WERI-Rb-1 (cell line): ENCODE measurements at regions not wholly inside any gene's neighbourhood (a gene's known extent, or its start where the extent isn't known, plus 50 kb on each side); places are given as distances from the start of the nearest gene placed in this dataset.

Source experiments
- DNase-seq: peaks from one replicate; pipeline ENCODE4 v3.0.0-alpha.2; 2020
- H3K27ac ChIP-seq: fragments of 250-450 bp; sonication (Bioruptor Pico); 2 replicates; pipeline ENCODE4 v1.5.1; 2020; ENCODE audit warnings: mild to moderate bottlenecking, moderate library complexity
- H3K27me3 ChIP-seq: fragments of 250-450 bp; sonication (Bioruptor Pico); 2 replicates; pipeline ENCODE4 v1.5.1; 2021; ENCODE audit warnings: mild to moderate bottlenecking, low read depth, moderate library complexity; ENCODE audit not compliant: insufficient read depth, severe bottlenecking
- H3K36me3 ChIP-seq: fragments of 250-450 bp; sonication (Bioruptor Pico); 2 replicates; pipeline ENCODE4 v1.5.1; 2020; ENCODE audit warnings: mild to moderate bottlenecking, moderate library complexity
- H3K4me3 ChIP-seq: 2 replicates; pipeline ENCODE4 v1.5.1; 2011; ENCODE audit warnings: low read depth, mild to moderate bottlenecking, control low read depth, low read length
- H3K9me3 ChIP-seq: fragments of 250-450 bp; sonication (Bioruptor Pico); 2 replicates; pipeline ENCODE4 v1.5.1; 2021; ENCODE audit warnings: mild to moderate bottlenecking, moderate library complexity; ENCODE audit not compliant: severe bottlenecking
- CTCF ChIP-seq: IDR thresholded peaks from 2 replicates; pipeline ENCODE4 v1.5.1; 2011; ENCODE audit warnings: low read depth, mild to moderate bottlenecking, control low read depth, inconsistent platforms, low read length

GRCh38 chr7:153012203-153012602, 252.7 kb downstream of the ACTR3B start:
- Histone ChIP-seq H3K9me3 (no peaks in the 10 kb centered on the region), H3K36me3 (no peaks in the 10 kb centered on the region), H3K27me3 (no peaks in the 10 kb centered on the region), H3K27ac (no peak overlapping the region), H3K4me3 (no peak overlapping the region)
- DNase-seq: no peak
- TF ChIP-seq CTCF: no peak

DNA sequence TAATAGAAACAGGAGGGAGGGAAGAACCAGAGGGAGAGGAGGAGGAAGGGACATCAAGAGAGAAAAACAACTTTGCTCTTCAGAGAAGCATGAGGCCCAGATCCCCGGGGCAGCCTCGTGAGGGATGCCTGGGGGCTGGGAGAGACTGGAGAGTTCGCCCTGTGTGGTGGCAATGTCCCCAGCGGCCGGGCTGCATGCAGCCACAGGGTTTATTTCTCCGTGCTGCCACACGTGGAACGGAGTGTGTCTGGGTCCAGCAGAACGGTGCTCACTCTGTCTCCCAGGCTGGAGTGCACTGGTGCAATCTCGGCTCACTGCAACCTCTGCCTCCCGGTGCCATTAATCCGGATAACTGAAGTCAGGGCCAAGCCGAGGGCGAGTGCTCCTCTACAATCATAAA, 257.7 kb downstream of the ACTR3B start:
- no peak overlapping the region for H3K4me3 ChIP-seq
- no peak for TF ChIP-seq CTCF
- H3K36me3 ChIP-seq: no peaks in the 10 kb centered on the region
- no peaks in the 10 kb centered on the region for H3K9me3 ChIP-seq
- no peaks in the 10 kb centered on the region for H3K27me3 ChIP-seq
- H3K27ac ChIP-seq: no peak overlapping the region
- DNase-seq: no peak

- Histone ChIP-seq H3K27me3 (no peaks in the 10 kb centered on the region), H3K4me3 (no peak overlapping the region), H3K36me3 (no peaks in the 10 kb centered on the region), H3K27ac (no peak overlapping the region), H3K9me3 (no peaks in the 10 kb centered on the region)
- TF ChIP-seq CTCF: no peak
- no peak for DNase-seq
These were observed 262.0 kb downstream of the ACTR3B start for GRCh38 chr7:153021542-153021941.

GRCh38 chr7:153022475-153023193, 263.1 kb downstream of the ACTR3B start:
- TF ChIP-seq CTCF: no peak

GRCh38 chr7:153023194-153023592, 263.6 kb downstream of the ACTR3B start:
- DNase-seq: no peak
- no peaks in the 10 kb centered on the region for H3K9me3 ChIP-seq
- H3K27ac ChIP-seq: no peak overlapping the region
- no peaks in the 10 kb centered on the region for H3K27me3 ChIP-seq
- TF ChIP-seq CTCF: no peak
- no peaks in the 10 kb centered on the region for H3K36me3 ChIP-seq
- H3K4me3 ChIP-seq: no peak overlapping the region

More at GRCh38 chr7:153022475-153023193, 263.1 kb downstream of the ACTR3B start:
- no peak for DNase-seq
- Histone ChIP-seq H3K9me3 (no peaks in the 10 kb centered on the region), H3K27me3 (no peaks in the 10 kb centered on the region), H3K36me3 (no peaks in the 10 kb centered on the region), H3K4me3 (no peak overlapping the region), H3K27ac (no peak overlapping the region)

DNA sequence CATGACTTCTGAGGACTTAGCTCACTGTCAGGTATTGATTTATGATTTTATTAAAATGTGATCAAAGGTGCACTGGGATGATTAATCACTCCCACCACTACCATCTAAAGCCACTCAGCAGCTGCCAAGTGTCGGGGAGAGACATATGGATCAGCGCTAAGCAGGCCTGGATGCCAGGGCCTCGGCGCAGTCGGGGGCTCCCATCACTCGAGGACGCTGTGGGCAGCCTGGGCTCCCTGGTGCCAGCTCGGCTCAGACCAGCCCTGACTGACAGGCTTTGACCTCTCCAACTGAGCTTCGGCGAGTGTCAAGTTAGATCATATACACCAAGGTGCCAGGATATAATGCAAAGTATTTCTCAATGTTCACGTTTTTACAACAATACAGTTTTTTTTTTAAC, 267.7 kb downstream of the ACTR3B start:
- H3K27me3 ChIP-seq: no peaks in the 10 kb centered on the region
- no peak for DNase-seq
- no peak overlapping the region for H3K4me3 ChIP-seq
- no peak for TF ChIP-seq CTCF
- no peak overlapping the region for H3K27ac ChIP-seq
- no peaks in the 10 kb centered on the region for H3K9me3 ChIP-seq
- H3K36me3 ChIP-seq: no peaks in the 10 kb centered on the region
